ENCODE measurements at regions not wholly inside any gene's neighbourhood (a gene's known extent, or its start where the extent isn't known, plus 50 kb on each side); places are given as distances from the start of the nearest gene placed in this dataset.

DNA sequence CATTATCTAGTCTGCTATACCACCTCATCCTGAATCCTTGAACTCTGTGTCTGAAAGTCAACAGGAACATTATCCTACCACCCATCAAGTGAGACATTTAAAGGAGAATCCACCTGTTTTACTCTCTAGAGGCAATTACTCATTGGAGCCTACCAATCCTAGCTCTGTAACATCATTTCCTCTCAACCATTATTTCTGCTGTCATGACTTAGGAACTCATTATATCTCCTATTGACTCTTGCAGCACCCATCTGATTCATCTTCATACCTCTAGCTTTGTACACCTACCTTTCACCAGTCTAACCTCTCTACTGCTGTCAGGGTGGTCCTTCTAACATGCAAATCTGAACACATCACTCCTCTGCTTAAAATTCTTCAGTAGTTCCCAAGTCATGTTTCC is 481.5 kb downstream of the NFIB start:
- TF ChIP-seq TCF7L2 (IDR thresholded peaks at IDR 0.05; ENCODE audit: low read depth, low read length) (no peak), ZNF224 (CRISPR knock-in tag; IDR thresholded peaks at IDR 0.05) (no peak)
